CD14-positive monocyte (primary cell): ENCODE measurements at regions not wholly inside any gene's neighbourhood (a gene's known extent, or its start where the extent isn't known, plus 50 kb on each side); places are given as distances from the start of the nearest gene placed in this dataset.

Source experiments
- DNase-seq, 3 donors: peaks; one replicate each; pipeline ENCODE4 v3.0.0-alpha.2; 2011 to 2022
- H2AFZ ChIP-seq: 2 replicates; pipeline ENCODE4 v1.6.0; 2012; ENCODE audit warnings: mild to moderate bottlenecking, low read depth, low read length, inconsistent platforms; ENCODE audit not compliant: insufficient read depth, poor library complexity, severe bottlenecking
- H3K27ac ChIP-seq, 2 donors: 1 replicate in 1 of 2; 2 replicates in 1 of 2; pipeline ENCODE4 v1.5.1; 2012 to 2013; ENCODE audit warnings: low read length in 2 of 2, control low read depth in 1 of 2, inconsistent platforms in 1 of 2, low read depth in 1 of 2, mild to moderate bottlenecking in 1 of 2
- H3K27me3 ChIP-seq, 2 donors: one replicate each; pipeline versions ENCODE4 v1.6.0 to v1.6.1; 2011 to 2013; ENCODE audit warnings: low read length in 2 of 2; ENCODE audit not compliant: control insufficient read depth in 2 of 2, insufficient read depth in 2 of 2
- H3K36me3 ChIP-seq, 2 donors: replicated peaks in 1 of 2; 1 replicate in 1 of 2; 2 replicates in 1 of 2; pipeline versions ENCODE4 v1.5.1 to v1.6.1; 2012 to 2013; ENCODE audit warnings: low read length in 2 of 2, control low read depth in 1 of 2, inconsistent platforms in 1 of 2, mild to moderate bottlenecking in 1 of 2; ENCODE audit not compliant: insufficient read depth in 2 of 2, control insufficient read depth in 1 of 2
- H3K4me1 ChIP-seq, 2 donors: 1 replicate in 1 of 2; 2 replicates in 1 of 2; pipeline versions ENCODE4 v1.5.1 to v1.6.1; 2012 to 2013; ENCODE audit warnings: low read length in 2 of 2, control low read depth in 1 of 2, inconsistent platforms in 1 of 2, mild to moderate bottlenecking in 1 of 2, moderate library complexity in 1 of 2; ENCODE audit not compliant: insufficient read depth in 2 of 2, control insufficient read depth in 1 of 2
- H3K4me2 ChIP-seq: replicated peaks from 2 replicates; pipeline ENCODE3; 2012; ENCODE audit warnings: low read length, moderate library complexity, mild to moderate bottlenecking; ENCODE audit not compliant: poor library complexity, severe bottlenecking; ENCODE audit errors: extremely low read depth
- H3K4me3 ChIP-seq, 3 experiments: fragments of 200-600 bp in 1 of 3; sonication (generic) in 1 of 3; replicated peaks in 1 of 3; 1 replicate in 2 of 3; 2 replicates in 1 of 3; pipeline ENCODE4 v1.5.1; 2011 to 2013; ENCODE audit warnings: low read length in 3 of 3, mild to moderate bottlenecking in 3 of 3, control low read depth in 2 of 3, low read depth in 2 of 3, inconsistent platforms in 1 of 3, moderate library complexity in 1 of 3
- H3K79me2 ChIP-seq: 2 replicates; pipeline ENCODE4 v1.6.0; 2012; ENCODE audit warnings: mild to moderate bottlenecking, control low read depth, inconsistent platforms, low read length, moderate library complexity; ENCODE audit not compliant: insufficient read depth
- H3K9ac ChIP-seq: 2 replicates; pipeline ENCODE4 v1.6.0; 2017; ENCODE audit warnings: low read length, mild to moderate bottlenecking; ENCODE audit not compliant: insufficient read depth, poor library complexity, severe bottlenecking
- H3K9me3 ChIP-seq, 2 donors: replicated peaks in 1 of 2; 1 replicate in 1 of 2; 2 replicates in 1 of 2; pipeline versions ENCODE4 v1.5.1 to v1.6.1; 2012 to 2013; ENCODE audit warnings: low read length in 2 of 2, control low read depth in 1 of 2; ENCODE audit not compliant: control insufficient read depth in 1 of 2, insufficient read depth in 1 of 2
- H4K20me1 ChIP-seq: 2 replicates; pipeline ENCODE4 v1.6.0; 2012; ENCODE audit warnings: mild to moderate bottlenecking, low read length, control low read depth, moderate library complexity; ENCODE audit not compliant: insufficient read depth
- H3K27ac Mint-ChIP-seq, 7 donors: one replicate each; pipeline ENCODE4 v1.8.0; 2020; ENCODE audit warnings: mild to moderate bottlenecking in 7 of 7, mixed read lengths in 7 of 7, moderate library complexity in 6 of 7, inconsistent platforms in 2 of 7
- H3K27me3 Mint-ChIP-seq, 3 donors: one replicate each; pipeline ENCODE4 v1.8.0; 2021 to 2022; ENCODE audit warnings: low read depth in 3 of 3, mild to moderate bottlenecking in 3 of 3, mixed read lengths in 3 of 3, moderate library complexity in 3 of 3, inconsistent platforms in 1 of 3
- H3K36me3 Mint-ChIP-seq, 2 donors: one replicate each; pipeline ENCODE4 v1.8.0; 2020; ENCODE audit warnings: mixed read lengths in 2 of 2, inconsistent platforms in 1 of 2, mild to moderate bottlenecking in 1 of 2
- H3K4me1 Mint-ChIP-seq: one replicate; pipeline ENCODE4 v1.8.0; 2020; ENCODE audit warnings: mild to moderate bottlenecking, mixed read lengths
- H3K4me3 Mint-ChIP-seq, 2 donors: one replicate each; pipeline ENCODE4 v1.8.0; 2020; ENCODE audit warnings: mild to moderate bottlenecking in 2 of 2, mixed read lengths in 2 of 2, moderate library complexity in 1 of 2
- H3K9me3 Mint-ChIP-seq, 7 donors: one replicate each; pipeline ENCODE4 v1.8.0; 2020 to 2022; ENCODE audit warnings: mixed read lengths in 7 of 7, mild to moderate bottlenecking in 6 of 7, moderate library complexity in 6 of 7, inconsistent platforms in 2 of 7
- CTCF ChIP-seq: fragments of 200-600 bp; IDR thresholded peaks from one replicate; pipeline ENCODE4 v1.8.0; 2022; ENCODE audit warnings: antibody characterized with exemption, mild to moderate bottlenecking
- WGBS: methylation state at CpG from one replicate; pipeline ENCODE4 v1.1.5; 2013; ENCODE audit warnings: missing lambda C conversion rate; ENCODE audit not compliant: insufficient coverage; 5-methylcytosine and 5-hydroxymethylcytosine counted together
- intact Hi-C, 2 donors: fragments of 100-400 bp; cut with micrococcal nuclease; formaldehyde crosslinking; loops; one replicate each; pipeline versions ENCODE4 v1.15.0 to v1.15.1; 2023

GRCh38 chr14:62076368-62076767 lies 314.1 kb downstream of the SNAPC1 start:
- H3K4me3 Mint-ChIP-seq = no peak overlapping the region
- Histone ChIP-seq H3K79me2 (no peaks in the 10 kb centered on the region), H3K9me3 (no peaks in the 10 kb centered on the region), H3K36me3 (no peaks in the 10 kb centered on the region), H3K27ac (no peak overlapping the region), H3K4me1 (no peaks in the 10 kb centered on the region), H2AFZ (no peak overlapping the region), H3K4me2 (no peak overlapping the region), H3K27me3 (no peaks in the 10 kb centered on the region), H4K20me1 (no peaks in the 10 kb centered on the region), H3K9ac (no peak overlapping the region), H3K4me3 (no peak overlapping the region)
- no peak for DNase-seq
- no peak for TF ChIP-seq CTCF
- peaks cover 0 to 7% (median 2%) of the 10 kb centered on the region in 7 donors for H3K9me3 Mint-ChIP-seq
- no peaks in the 10 kb centered on the region for H3K4me1 Mint-ChIP-seq
- H3K36me3 Mint-ChIP-seq = no peaks in the 10 kb centered on the region
- intact Hi-C loops = no loop called here
- WGBS = 100% methylated on average over 1 of the region's 4 CpGs
- no peak overlapping the region for H3K27ac Mint-ChIP-seq
- H3K27me3 Mint-ChIP-seq = peaks cover 0 to 8% (median 0%) of the 10 kb centered on the region in 3 donors

GRCh38 chr14:62076825-62077605 lies 314.8 kb downstream of the SNAPC1 start:
- no peaks in the 10 kb centered on the region for H3K27me3 ChIP-seq
- Mint-ChIP-seq H3K27me3 (peaks cover 0 to 8% (median 3%) of the 10 kb centered on the region in 3 donors), H3K27ac (no peak overlapping the region), H3K4me1 (no peaks in the 10 kb centered on the region), H3K9me3 (peaks cover 0 to 7% (median 3%) of the 10 kb centered on the region in 7 donors), H3K36me3 (no peaks in the 10 kb centered on the region), H3K4me3 (no peak overlapping the region)
- H3K9ac ChIP-seq = no peak overlapping the region
- no peak for DNase-seq
- no peak overlapping the region for H3K4me3 ChIP-seq
- no peaks in the 10 kb centered on the region for H3K9me3 ChIP-seq
- WGBS = 57% methylated on average over 2 of the region's 6 CpGs
- no peak overlapping the region for H3K4me2 ChIP-seq
- no peaks in the 10 kb centered on the region for H3K4me1 ChIP-seq
- no peak overlapping the region for H3K27ac ChIP-seq
- intact Hi-C loops = no loop called here
- no peaks in the 10 kb centered on the region for H3K36me3 ChIP-seq
- TF ChIP-seq CTCF = no peak
- H4K20me1 ChIP-seq = no peaks in the 10 kb centered on the region
- no peaks in the 10 kb centered on the region for H3K79me2 ChIP-seq
- H2AFZ ChIP-seq = no peak overlapping the region
